ENCODE measurements at regions not wholly inside any gene's neighbourhood (a gene's known extent, or its start where the extent isn't known, plus 50 kb on each side); places are given as distances from the start of the nearest gene placed in this dataset.

GRCh38 chr16:54648575-54648974, 282.1 kb upstream of the IRX5 start:
- H3K4me3 ChIP-seq = no peak overlapping the region
- H3K36me3 ChIP-seq = no peaks in the 10 kb centered on the region
- TF ChIP-seq CTCF (IDR thresholded peaks at IDR 0.05) = no peak
- no peaks in the 10 kb centered on the region for H3K9me3 ChIP-seq
- DNase-seq (ENCODE audit: low spot score) (no peak), ATAC-seq (ENCODE audit: insufficient number of reproducible peaks, low FRiP score, low read depth) (no peak)
- peaks cover 16 to 40% of the 10 kb centered on the region in 2 donors for H3K4me1 ChIP-seq (ENCODE audit: control insufficient read depth in 1 of 2, low read depth in 2 of 2)
- H3K27me3 ChIP-seq (replicated peaks; ENCODE audit: insufficient read depth) = no peaks in the 10 kb centered on the region
- peak overlapping the region; percentile 57 to 84 for H3K27ac ChIP-seq

- H3K27ac ChIP-seq = peak overlapping the region; percentile 77 to 84
- peak; percentile 53 for ATAC-seq (ENCODE audit: insufficient number of reproducible peaks, low FRiP score, low read depth)
- no peak for TF ChIP-seq CTCF (IDR thresholded peaks at IDR 0.05)
- no peaks in the 10 kb centered on the region for H3K9me3 ChIP-seq
- no peaks in the 10 kb centered on the region for H3K27me3 ChIP-seq (replicated peaks; ENCODE audit: insufficient read depth)
- H3K4me1 ChIP-seq (ENCODE audit: control insufficient read depth in 1 of 2, low read depth in 2 of 2) = peaks cover 16 to 36% of the 10 kb centered on the region in 2 donors
- no peak for DNase-seq (ENCODE audit: low spot score)
- peak overlapping the region; percentile 24 for H3K4me3 ChIP-seq
- H3K36me3 ChIP-seq = no peaks in the 10 kb centered on the region
Observed at GRCh38 chr16:54647725-54648221, 282.9 kb upstream of the IRX5 start.

GRCh38 chr16:54647216-54647615, 283.4 kb upstream of the IRX5 start:
- peak; percentile 20 for ATAC-seq (ENCODE audit: insufficient number of reproducible peaks, low FRiP score, low read depth)
- TF ChIP-seq CTCF (IDR thresholded peaks at IDR 0.05) = no peak

GRCh38 chr16:54645345-54645744, 285.3 kb upstream of the IRX5 start:
- Histone ChIP-seq H3K4me1 (ENCODE audit: control insufficient read depth in 1 of 2, low read depth in 2 of 2) (peaks cover 16 to 34% of the 10 kb centered on the region in 2 donors), H3K27me3 (replicated peaks; ENCODE audit: insufficient read depth) (no peaks in the 10 kb centered on the region), H3K27ac (no peak overlapping the region), H3K9me3 (no peaks in the 10 kb centered on the region), H3K36me3 (no peaks in the 10 kb centered on the region), H3K4me3 (no peak overlapping the region)
- TF ChIP-seq CTCF (IDR thresholded peaks at IDR 0.05) = no peak
- ATAC-seq (ENCODE audit: insufficient number of reproducible peaks, low FRiP score, low read depth) (no peak), DNase-seq (ENCODE audit: low spot score) (no peak)

More at GRCh38 chr16:54647216-54647615, 283.4 kb upstream of the IRX5 start:
- DNase-seq (ENCODE audit: low spot score) = no peak
- H3K36me3 ChIP-seq = no peaks in the 10 kb centered on the region
- H3K9me3 ChIP-seq = no peaks in the 10 kb centered on the region
- H3K4me3 ChIP-seq = peak overlapping the region; percentile 24
- peaks cover 16 to 34% of the 10 kb centered on the region in 2 donors for H3K4me1 ChIP-seq (ENCODE audit: control insufficient read depth in 1 of 2, low read depth in 2 of 2)
- peak overlapping the region; percentile 77 to 84 for H3K27ac ChIP-seq
- no peaks in the 10 kb centered on the region for H3K27me3 ChIP-seq (replicated peaks; ENCODE audit: insufficient read depth)

GRCh38 chr16:54636221-54636793, 294.4 kb upstream of the IRX5 start:
- no peaks in the 10 kb centered on the region for H3K36me3 ChIP-seq
- no peak overlapping the region for H3K4me3 ChIP-seq
- H3K27ac ChIP-seq = no peak overlapping the region
- TF ChIP-seq CTCF (IDR thresholded peaks at IDR 0.05) = no peak
- no peaks in the 10 kb centered on the region for H3K27me3 ChIP-seq (replicated peaks; ENCODE audit: insufficient read depth)
- DNase-seq (ENCODE audit: low spot score) (no peak), ATAC-seq (ENCODE audit: insufficient number of reproducible peaks, low FRiP score, low read depth) (no peak)
- peaks cover 3 to 15% of the 10 kb centered on the region in 2 donors for H3K4me1 ChIP-seq (ENCODE audit: control insufficient read depth in 1 of 2, low read depth in 2 of 2)
- H3K9me3 ChIP-seq = no peaks in the 10 kb centered on the region

Measured in thoracic aorta (tissue), 2 donors.